Kidney (tissue), 13 donors: ENCODE measurements at regions not wholly inside any gene's neighbourhood (a gene's known extent, or its start where the extent isn't known, plus 50 kb on each side); places are given as distances from the start of the nearest gene placed in this dataset.

Experiments used
- DNase-seq, 5 donors: peaks; one replicate each; pipeline ENCODE4 v3.0.0-alpha.2; 2013 to 2020
- FAIRE-seq: peaks from 2 replicates; lab custom pipeline; 2012; peaks lifted over from hg19 to GRCh38; lab: Jason Lieb, UNC
- H3K27ac ChIP-seq, 2 donors: one replicate each; pipeline ENCODE4 v1.7.0; 2013; ENCODE audit warnings: low read depth in 2 of 2, low read length in 2 of 2, inconsistent platforms in 1 of 2
- H3K27me3 ChIP-seq: one replicate; pipeline ENCODE4 v1.7.1; 2013; ENCODE audit warnings: low read length, inconsistent platforms; ENCODE audit not compliant: control insufficient read depth, insufficient read depth
- H3K36me3 ChIP-seq, 3 donors: one replicate each; pipeline versions ENCODE4 v1.7.0 to v1.7.1; 2013; ENCODE audit warnings: low read length in 3 of 3, control low read depth in 1 of 3, inconsistent platforms in 1 of 3; ENCODE audit not compliant: insufficient read depth in 3 of 3, control insufficient read depth in 2 of 3
- H3K4me1 ChIP-seq, 3 donors: one replicate each; pipeline versions ENCODE4 v1.7.0 to v1.7.1; 2013; ENCODE audit warnings: low read length in 3 of 3, inconsistent platforms in 1 of 3, low read depth in 1 of 3; ENCODE audit not compliant: control insufficient read depth in 2 of 3, insufficient read depth in 2 of 3
- H3K4me3 ChIP-seq, 3 donors: one replicate each; pipeline versions ENCODE4 v1.7.0 to v1.8.1; 2013; ENCODE audit warnings: low read length in 3 of 3, control low read depth in 1 of 3, inconsistent platforms in 1 of 3
- H3K9ac ChIP-seq, 3 donors: one replicate each; pipeline versions ENCODE4 v1.7.0 to v1.7.1; 2013; ENCODE audit warnings: low read length in 3 of 3, control low read depth in 1 of 3, inconsistent platforms in 1 of 3
- H3K9me3 ChIP-seq, 3 donors: one replicate each; pipeline versions ENCODE4 v1.7.0 to v1.7.1; 2013; ENCODE audit warnings: low read length in 3 of 3, control low read depth in 1 of 3, inconsistent platforms in 1 of 3; ENCODE audit not compliant: control insufficient read depth in 2 of 3, insufficient read depth in 1 of 3
- CTCF ChIP-seq: IDR thresholded peaks from 3 replicates; pipeline ENCODE4 v1.5.1; 2012; ENCODE audit warnings: mild to moderate bottlenecking, moderate library complexity, borderline replicate concordance; ENCODE audit not compliant: insufficient read depth; ENCODE audit errors: extremely low read depth
- intact Hi-C: fragments of 100-400 bp; cut with DNase I; formaldehyde crosslinking; loops from one replicate; pipeline ENCODE4 v1.11.1; 2022
- donor health status: control.
- donor health status: control.
- donor health status: control.
- donor health status: control.
- donor health status: control.
- donor health status: DM: yes; HTN: yes; CAD: no.
- donor health status: Normal renal cell carcinoma (clear cell type).

GRCh38 chr2:12114816-12115215 lies 368.4 kb downstream of the LPIN1 start:
- no peaks in the 10 kb centered on the region for H3K27me3 ChIP-seq
- H3K9ac ChIP-seq, result no peak overlapping the region
- no peaks in the 10 kb centered on the region for H3K9me3 ChIP-seq
- H3K4me3 ChIP-seq, result no peak overlapping the region
- FAIRE-seq (no peak), DNase-seq (no peak)
- no peaks in the 10 kb centered on the region for H3K36me3 ChIP-seq
- no peak overlapping the region for H3K27ac ChIP-seq
- TF ChIP-seq CTCF, result no peak
- no peaks in the 10 kb centered on the region for H3K4me1 ChIP-seq
- intact Hi-C loops, result no loop called here

- no peaks in the 10 kb centered on the region for H3K36me3 ChIP-seq
- no peak overlapping the region for H3K27ac ChIP-seq
- no peaks in the 10 kb centered on the region for H3K27me3 ChIP-seq
- DNase-seq (no peak), FAIRE-seq (no peak)
- no peak for TF ChIP-seq CTCF
- H3K4me3 ChIP-seq, result no peak overlapping the region
- intact Hi-C loops, result no loop called here
- H3K9ac ChIP-seq, result no peak overlapping the region
- no peaks in the 10 kb centered on the region for H3K4me1 ChIP-seq
- no peaks in the 10 kb centered on the region for H3K9me3 ChIP-seq
Observed at GRCh38 chr2:12116228-12116750, 369.9 kb downstream of the LPIN1 start.

GRCh38 chr2:12119841-12120240 lies 373.4 kb downstream of the LPIN1 start:
- Histone ChIP-seq H3K9me3 (no peaks in the 10 kb centered on the region), H3K9ac (no peak overlapping the region), H3K36me3 (no peaks in the 10 kb centered on the region), H3K27ac (no peak overlapping the region), H3K4me3 (no peak overlapping the region), H3K27me3 (no peaks in the 10 kb centered on the region), H3K4me1 (no peaks in the 10 kb centered on the region)
- FAIRE-seq (no peak), DNase-seq (no peak)
- TF ChIP-seq CTCF, result no peak
- intact Hi-C loops, result no loop called here
